Myocyte (in vitro differentiated cells): ENCODE measurements at regions not wholly inside any gene's neighbourhood (a gene's known extent, or its start where the extent isn't known, plus 50 kb on each side); places are given as distances from the start of the nearest gene placed in this dataset.

Experiments
- DNase-seq: peaks from one replicate; pipeline ENCODE4 v3.0.0-alpha.2; 2012; ENCODE audit warnings: low read depth

DNA sequence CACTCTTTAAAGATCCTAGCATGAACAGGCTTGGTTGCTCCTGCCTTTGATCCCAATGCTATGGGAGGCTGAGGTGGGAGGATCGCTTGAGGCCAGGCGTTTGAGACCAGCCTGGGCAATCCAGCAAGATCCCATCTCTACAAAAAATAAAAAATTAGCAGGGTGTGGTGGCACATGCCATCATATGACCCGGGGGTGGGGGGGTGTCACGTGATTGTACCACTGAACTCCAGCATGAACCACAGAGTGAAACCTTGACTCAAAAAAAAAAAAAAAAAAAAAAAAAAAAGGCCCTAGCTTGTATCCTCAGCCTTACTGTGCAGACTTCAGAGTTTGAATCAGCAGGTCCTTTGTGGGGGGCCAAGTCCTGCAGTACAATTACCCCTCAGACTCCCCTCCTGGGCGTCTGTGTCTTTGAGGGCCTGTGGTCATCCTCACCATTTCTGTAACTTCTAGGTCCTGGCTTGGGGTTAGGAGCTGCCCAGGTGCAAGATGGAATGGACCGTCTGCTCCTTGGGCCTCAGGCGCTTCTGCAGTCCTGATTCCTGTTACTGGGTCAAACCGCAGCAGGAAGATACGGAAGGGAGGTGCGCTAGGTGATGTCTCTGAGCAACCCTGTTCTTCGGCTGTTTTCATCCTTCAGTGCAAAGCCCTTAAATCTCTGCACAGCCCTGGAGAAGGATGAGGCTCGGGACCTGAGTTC, 208.1 kb downstream of the CTTN start:
- DNase-seq: no peak

DNA sequence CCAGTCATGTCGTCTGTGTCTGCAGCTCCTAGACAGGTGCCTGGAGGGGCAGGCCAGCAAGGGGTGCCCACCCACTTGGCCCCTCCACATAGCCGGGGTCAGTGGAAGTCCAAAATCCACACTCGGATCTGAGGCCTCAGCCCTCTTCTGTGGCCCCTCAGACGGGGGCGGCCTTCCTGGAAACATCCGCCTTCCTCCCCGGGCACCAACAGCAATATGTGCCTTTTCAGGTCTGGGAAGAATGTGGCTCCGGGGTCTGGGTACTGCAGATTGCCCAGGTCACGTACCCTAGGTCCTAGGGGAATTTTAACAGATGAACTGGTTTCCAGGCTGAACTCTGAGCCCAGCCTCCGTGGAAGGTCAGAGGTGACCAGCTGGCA, 208.6 kb downstream of the CTTN start:
- DNase-seq: no peak

DNA sequence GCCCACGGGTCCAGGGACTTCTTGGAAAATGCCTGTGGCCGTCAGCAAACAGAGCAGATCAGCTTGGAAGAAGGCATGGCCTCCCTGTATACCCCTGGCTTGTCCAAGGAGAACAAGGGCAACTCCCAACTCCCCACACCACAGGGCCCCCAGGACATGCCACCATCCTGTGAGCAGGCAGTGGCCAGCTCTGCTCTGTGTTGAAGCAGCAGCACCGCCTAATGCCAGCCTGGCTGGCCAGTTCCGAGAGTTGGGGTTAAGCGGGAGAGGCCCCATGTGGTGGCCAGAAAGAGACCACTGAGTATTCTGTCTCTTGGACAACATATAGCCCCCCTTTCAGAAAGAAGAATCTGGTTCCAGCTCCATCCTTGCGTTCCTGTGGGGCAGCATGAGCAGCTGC, 209.2 kb downstream of the CTTN start:
- no peak for DNase-seq

DNA sequence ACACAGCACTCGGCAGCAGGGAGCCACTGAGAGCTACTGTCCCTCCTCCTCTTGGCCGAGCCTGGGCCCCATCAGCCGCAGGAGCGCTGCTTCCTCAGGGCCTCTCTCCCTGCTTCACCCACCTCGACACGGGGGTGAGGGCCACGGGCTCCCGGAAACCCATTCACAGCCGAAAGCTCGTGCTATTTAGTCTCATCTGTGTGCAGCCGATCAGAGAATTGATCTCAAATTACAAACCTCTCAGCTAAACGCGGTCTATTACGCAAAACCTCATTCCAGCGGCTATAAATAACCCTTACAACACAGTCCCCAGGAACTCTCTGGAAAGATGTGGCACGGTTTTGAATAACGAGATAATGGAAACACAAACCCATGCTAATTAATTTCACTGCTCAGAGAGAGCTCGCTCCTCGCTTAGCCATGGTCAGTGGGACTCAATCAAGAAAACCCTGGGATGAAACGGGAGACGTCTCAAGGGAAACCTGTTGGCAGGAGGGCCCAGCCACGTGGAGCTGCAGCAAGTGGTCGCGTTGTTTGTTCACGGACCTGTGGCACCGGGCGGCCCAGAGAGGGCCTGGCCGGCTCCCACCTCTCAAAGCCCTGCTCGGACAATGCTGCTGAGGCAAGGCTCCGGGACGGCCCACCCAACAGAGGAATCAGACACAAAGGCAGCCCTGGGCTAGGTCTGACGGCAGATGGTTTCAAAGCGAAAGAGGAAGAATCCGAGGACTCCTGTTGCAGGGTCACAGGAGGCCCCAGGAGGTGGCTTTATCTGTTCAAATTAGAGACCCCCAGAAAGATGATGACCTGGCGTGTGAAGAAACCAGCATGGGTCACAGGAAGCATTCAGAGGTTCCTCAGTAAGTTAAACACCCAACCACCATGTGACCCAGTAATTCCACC, 210.5 kb downstream of the CTTN start:
- peak; percentile 59 for DNase-seq

DNA sequence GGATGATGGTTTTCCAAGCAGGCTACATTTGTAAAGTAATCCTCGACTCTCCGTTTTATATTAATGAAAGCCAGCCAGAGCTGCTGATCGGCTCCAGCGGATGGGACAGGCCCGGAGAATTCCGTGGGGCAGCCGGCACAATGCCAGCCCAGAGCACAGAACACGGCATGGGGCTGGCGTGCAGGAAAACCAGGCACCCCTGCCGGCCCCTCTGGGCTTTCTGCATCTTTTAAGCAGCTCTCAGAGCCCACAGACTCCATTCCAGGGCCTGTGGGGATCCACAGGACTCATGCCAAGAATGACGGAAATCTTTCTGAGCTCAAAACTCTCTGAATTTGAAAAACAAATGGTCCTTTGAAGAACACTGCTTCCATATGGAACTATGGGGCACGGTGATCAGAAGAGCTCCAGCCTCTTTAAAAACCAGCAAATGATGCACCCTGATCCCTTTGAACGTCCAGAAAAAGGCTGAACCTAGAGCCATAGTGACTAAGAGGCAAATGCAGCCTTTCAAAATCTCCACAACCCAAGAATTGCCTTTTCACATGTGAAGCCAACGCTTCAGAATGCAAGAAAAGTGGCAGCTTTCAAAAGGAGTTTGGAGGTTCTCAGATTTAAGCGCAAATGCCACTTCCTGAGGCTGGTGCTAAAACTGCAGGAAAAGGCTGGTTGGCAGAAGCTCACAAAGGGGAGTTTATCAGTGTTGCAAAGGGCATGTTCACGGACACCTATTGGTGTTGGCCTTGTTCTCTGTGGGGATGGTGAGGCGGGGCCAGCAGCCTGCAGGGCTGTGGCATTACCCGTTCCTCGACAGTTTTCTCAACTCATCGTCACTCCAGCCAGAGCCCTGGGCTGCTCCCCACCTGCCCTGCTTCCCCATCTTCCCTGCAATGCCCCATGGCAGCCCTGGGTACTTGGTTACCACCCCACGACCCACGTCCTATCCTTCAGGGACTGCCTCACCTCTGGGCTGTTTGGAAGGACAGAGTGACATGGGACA, 212.5 kb downstream of the CTTN start:
- no peak for DNase-seq

DNA sequence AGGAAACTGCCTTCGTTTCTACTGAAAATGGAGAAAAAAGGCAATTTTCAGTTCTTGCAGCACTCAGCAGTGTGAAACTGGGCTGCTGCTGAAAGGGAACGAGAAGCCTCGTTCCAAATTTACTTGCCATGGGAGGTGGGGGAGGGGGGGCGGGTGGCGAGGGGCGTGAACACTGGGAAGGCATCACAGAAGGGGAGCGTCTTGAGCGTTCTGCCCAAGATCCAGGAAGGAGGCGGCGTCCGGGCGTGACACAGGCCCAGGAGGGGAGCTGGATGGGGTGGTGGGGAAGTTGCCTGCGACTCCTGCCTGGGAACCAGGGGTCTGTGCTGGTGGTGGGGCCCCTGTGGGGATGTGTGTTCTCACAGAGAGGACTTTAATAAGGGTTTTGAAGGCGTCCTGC, 213.5 kb downstream of the CTTN start:
- no peak for DNase-seq

DNA sequence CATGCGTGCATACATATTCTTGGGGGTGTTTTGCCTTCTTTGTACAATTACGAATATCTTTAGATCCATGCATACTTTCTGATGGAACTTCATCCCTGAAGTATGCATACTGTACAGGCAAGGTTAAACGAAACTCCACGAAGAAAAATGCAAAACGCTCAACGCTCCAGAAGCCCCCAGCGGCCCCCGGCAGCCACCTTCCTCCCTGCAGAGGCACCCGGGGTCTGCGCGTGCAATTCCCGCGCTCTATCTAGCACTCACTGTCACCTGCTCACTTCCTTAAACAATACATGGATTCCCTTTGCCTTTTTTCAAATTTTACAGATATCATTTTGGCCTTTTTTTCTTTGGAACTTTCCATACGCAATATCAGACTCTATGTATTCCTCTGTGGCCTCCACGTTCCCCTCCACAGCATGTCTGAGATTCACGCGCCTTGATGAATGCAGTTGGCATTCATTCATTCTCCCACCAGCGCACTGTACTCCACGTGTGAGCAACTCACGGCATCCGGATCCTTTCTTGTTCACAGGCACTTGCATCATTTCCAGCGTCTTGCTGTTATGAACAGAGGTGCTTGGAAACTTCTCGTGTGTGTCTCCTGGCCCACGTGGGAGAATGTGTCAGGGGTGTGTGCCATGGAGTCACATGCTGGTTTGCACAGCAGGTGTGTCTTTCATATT, 214.3 kb downstream of the CTTN start:
- DNase-seq: no peak

DNA sequence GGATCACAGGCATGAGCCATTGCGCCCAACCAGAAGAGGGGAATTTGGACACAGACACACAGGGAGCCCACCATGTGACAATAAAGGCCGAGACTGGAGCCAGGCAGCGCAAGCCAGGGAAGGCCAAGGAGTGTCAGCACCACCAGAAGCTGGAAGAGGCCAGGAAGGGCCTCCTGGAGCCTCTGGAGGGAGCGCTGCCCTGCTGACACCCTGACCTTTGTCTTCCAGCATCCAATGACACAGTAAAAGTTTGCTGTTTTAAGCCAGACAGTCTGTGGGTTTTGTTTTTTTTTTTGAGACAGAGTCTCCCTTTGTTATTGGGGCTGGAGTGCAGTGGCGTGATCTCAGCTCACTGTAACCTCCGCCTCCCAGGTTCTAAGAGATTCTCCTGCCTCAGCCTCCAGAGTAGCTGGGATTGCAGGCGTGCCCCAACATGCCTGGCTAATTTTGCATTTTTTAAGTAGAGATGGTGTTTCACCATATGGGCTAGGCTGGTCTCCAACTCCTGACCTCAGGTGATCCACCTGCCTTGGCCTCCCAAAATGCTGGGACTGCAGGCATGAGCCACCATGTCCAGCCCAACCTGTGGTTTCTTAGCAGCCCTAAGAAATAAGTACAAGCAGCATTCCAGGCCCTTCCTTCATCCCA, 215.8 kb downstream of the CTTN start:
- DNase-seq: no peak

DNA sequence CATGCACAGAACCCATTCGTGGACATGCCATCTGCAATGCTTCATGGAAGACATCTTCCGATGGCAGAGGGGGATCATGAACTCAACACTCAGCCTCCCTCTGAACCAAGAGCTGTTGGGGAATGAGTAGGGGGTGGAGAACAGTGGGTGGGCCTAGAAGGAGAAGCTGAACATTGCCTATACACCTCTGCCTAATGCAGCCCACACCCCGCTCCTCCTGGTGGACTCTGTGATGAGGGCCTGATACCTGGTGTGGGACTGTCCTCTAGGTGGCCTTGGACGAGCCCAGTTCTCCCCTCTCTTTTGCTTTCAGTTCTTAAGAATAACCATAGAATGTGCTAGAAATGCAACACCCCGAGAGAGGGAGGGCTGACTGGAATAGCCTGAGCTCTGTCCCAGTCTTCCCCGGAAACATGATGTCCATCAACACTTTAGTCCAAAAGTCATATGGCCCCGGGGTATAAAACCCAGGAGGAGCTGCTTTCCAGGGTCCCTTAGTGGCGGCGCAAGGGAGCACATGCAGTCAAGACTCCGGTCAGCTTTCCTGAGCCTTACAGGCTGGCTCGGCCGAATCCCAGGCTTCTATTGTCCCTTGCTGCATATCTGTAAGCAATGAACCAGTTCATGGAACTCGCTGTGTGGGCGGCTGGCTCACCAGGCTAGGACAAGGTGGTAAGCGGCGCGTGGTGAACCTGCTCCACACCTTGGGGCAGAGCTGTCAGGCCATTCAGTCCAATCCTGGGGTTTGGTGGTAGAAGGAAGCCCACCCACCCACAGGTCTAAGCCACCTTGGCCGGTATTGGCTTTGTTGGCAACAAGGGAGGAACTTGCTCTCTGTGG, 216.9 kb downstream of the CTTN start:
- DNase-seq: no peak

DNA sequence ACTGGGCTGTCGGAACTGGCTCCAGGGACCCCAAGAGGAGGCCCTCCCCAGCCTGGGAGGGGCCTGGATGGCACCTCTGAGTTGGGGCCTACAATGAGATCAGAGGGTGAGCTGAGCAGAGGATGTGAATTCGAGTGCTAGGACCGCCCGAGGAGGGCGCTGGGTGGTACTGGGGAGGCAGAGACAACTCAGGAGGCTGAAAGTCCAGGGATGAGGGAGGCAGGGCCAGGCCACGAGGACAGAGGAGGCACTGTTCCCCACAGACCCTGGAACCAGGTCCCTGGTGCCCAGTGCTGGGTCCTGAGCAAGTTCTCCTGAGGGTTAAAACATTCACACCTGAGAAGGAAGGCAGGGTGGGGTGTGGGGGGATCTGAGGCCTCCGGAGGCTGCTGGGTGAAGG, 218.0 kb downstream of the CTTN start:
- DNase-seq: no peak

DNA sequence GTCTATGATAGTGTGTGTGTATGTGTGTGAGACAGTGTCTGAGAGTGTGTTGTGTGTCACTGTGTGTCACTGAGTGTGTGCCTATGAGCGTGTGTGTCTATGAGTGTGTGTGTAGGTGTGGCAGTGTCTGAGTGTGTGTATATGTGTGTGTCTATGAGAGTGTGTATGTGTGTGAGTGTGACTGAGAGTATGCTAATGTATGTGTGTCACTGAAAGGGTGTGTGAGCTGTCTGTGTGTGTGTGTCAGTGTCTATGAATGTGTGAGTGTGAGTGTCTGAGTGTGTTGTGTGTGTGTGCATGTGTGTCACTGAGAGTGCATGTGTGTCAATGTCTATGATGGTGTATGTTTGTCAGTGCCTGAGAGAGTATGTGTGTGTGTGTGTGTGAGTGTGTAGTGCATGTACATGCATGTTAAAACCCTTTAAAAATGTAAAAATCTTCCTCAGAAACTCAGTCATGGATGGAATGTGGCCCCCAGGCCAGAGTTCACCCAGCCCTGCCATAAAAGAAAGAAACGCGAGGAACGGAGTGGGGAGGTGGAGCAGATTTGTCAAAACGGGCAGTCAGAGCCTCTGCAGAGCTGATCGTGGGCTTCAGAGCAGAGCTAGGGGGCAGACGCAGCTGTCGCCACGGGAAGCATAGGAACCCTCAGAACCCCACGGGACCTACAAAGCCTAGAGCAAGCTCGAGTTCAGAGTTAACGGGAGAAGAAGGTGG, 218.8 kb downstream of the CTTN start:
- DNase-seq: no peak

DNA sequence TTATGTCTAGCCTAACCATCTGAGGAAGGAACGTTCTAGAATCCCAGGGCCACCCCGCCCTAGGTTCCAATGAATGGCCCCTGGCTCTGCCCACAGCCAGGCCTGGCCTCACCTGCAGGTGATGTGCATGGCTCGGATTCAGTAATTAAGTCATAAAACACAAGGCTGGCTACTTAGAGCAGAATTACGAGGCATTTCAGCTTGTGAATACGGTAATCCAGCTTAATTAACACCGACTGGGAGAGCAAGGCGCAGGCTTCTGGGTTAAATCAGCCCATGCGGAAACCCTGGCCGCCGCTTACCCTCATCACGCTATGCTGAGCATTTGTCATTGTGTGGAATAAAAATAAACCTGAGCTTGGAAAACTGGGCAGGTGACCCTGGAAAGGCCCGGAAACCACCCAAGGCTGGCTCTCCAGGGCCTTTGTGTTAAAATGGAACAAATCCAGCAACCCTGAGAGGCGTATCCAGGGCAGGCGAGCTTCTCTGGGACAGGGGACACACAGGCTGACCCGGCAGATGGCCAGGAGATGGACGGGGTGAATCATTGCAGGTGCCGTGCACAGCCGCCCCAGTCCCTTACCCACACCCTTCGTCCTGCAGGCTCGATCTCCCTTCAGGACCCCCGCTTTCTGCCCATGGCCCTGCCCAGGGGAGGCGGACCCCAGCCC, 220.2 kb downstream of the CTTN start:
- no peak for DNase-seq

DNA sequence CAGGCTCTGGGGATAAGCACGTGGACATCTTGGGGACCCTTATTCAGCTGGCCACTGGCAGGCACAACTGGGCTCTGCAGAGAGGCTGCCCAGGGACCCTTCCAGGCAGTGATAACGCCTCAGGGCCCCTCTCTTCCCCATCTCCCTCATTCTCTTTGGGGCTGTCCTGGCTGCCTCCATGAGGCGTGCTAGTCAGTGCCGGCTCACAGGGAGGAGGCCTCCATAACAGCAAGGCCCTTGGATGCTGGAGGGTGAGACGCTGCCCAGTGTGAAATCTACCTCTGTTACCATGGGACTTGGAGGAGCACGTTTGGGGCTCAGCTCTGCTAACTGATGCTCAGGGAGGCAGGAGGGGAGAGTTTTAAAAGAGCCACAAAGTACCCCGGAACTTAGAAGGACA, 221.3 kb downstream of the CTTN start:
- no peak for DNase-seq

DNA sequence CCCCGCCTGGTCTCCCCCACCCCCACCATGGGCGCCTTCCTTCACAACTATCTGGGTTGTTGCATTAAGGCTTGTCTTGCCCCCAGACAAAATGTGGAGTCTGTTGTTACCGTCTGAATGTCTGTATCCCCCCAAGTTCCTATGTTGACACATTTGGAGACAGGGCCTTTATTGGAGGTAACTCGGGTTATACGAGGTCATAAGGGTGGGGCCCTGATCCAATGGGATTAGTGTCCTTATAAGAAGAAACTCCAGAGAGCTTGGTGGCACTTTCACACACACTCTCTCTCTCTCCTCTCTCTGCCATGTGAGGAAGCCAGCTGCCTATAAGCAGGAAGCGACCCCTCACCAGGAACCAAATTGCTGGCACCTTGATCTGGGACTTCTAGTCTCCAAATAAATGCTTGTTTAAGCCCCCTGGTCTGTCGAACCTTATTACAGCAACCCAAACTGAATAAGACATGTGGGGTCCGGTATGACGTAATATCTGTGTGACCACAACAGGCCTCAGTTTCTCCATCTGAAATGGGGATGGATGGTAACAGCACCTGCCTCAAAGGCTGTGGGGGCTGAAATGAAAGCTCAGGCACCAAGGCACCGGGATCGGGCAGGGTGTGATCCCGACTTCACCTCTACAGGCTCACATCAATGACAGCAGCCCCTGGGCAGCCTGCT, 222.3 kb downstream of the CTTN start:
- no peak for DNase-seq

DNA sequence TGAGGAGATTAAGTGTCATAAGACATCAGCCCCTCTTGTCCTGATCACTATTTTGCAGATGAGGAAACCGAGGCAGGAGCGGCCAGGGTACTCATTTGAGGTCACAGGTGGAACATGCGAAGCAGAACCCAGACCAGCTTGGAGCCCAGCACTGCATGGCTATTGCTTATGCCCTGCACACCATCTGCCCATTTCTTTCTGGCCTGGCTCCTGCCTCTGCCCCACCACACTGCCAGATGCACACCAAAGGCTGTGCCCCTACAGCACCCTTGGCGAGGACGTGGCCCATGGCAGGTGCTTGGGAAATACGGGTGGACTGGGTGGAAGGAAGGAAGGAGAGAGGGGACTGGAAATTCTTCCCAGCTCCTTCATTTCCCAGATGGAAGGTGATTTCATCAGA, 222.9 kb downstream of the CTTN start:
- DNase-seq: no peak

DNA sequence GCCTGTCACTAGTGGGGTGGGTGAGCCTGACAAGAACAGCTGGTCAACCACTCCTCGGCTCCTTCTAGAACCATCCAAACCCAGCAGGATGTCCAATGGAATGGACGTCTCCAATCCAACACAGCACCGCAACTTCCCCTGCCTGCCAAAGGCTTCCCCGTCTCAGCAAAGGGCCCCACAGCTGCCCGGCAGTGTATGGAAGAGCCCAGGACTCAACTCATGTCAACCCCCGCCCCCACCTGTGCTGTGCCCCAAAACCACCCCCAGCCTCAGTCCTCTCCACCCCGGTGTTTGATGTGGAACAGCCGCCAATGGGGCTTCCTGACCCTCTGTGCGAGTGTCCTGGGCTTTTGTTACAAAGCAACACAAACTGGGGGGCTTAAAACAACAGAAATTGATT, 223.8 kb downstream of the CTTN start:
- no peak for DNase-seq

DNA sequence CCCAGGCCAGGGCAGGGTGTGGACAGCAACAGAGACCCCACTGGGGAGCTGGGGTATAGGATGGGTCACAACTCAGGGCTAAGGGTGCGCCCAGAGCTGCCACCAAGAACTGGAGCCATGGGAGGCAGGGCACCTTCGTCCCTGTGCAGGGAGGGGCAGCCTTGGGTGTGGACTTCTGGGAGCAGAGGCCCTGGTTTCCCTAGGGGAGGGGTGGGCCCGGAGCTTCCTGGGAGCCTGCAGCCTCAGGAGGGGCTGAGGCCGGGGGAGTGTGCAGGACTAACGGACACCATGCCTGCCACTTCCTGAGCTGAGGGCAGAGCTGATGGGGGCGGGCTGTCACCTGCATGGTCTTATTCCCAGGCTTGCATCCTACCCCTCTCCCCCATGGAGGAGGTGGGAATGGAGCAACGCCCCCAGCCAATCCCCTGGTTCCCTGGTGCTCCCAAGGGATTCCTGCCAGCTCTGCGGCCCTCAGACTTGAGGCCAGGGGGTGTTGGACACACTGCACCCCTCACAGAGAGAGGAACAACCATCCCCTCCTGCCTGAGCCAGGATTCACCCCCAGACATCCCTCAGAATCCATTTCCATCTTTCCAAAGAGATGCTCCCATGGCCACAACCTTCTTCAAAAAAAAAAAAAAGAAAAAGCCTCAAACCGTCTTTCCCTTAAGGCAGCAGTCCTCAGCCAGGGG, 225.7 kb downstream of the CTTN start:
- DNase-seq: no peak
